ELF-1 (cell line): ENCODE measurements at regions not wholly inside any gene's neighbourhood (a gene's known extent, or its start where the extent isn't known, plus 50 kb on each side); places are given as distances from the start of the nearest gene placed in this dataset.

Source experiments
- DNase-seq: peaks from one replicate; pipeline ENCODE4 v3.0.0-alpha.2; 2016; ENCODE audit warnings: low read depth, low spot score

GRCh38 chr20:3311623-3312022 is 72.6 kb upstream of the SLC4A11 start:
- no peak for DNase-seq

- DNase-seq: no peak
Observed at GRCh38 chr20:3309226-3309625, 70.2 kb upstream of the SLC4A11 start.

GRCh38 chr20:3307725-3308124 is 68.7 kb upstream of the SLC4A11 start:
- no peak for DNase-seq

GRCh38 chr20:3307078-3307477 is 68.1 kb upstream of the SLC4A11 start:
- DNase-seq: no peak

GRCh38 chr20:3306068-3306467 is 67.1 kb upstream of the SLC4A11 start:
- no peak for DNase-seq

- DNase-seq: no peak
Observed at GRCh38 chr20:3304456-3304855, 65.5 kb upstream of the SLC4A11 start.

- no peak for DNase-seq
Observed at GRCh38 chr20:3297079-3297378, 58.0 kb upstream of the SLC4A11 start.

GRCh38 chr20:3296261-3297078 is 57.5 kb upstream of the SLC4A11 start:
- DNase-seq: no peak
